Erythroblast (primary cell): ENCODE measurements at regions not wholly inside any gene's neighbourhood (a gene's known extent, or its start where the extent isn't known, plus 50 kb on each side); places are given as distances from the start of the nearest gene placed in this dataset.

ENCODE experiments used
- GATA1 ChIP-seq: IDR thresholded peaks from 2 replicates; pipeline ENCODE4 v1.6.1; 2011; ENCODE audit warnings: low read depth, mild to moderate bottlenecking, control low read depth, low read length, moderate library complexity
- POLR2A ChIP-seq: IDR thresholded peaks from 2 replicates; pipeline ENCODE4 v1.6.1; 2011; ENCODE audit warnings: mild to moderate bottlenecking, low read length

DNA sequence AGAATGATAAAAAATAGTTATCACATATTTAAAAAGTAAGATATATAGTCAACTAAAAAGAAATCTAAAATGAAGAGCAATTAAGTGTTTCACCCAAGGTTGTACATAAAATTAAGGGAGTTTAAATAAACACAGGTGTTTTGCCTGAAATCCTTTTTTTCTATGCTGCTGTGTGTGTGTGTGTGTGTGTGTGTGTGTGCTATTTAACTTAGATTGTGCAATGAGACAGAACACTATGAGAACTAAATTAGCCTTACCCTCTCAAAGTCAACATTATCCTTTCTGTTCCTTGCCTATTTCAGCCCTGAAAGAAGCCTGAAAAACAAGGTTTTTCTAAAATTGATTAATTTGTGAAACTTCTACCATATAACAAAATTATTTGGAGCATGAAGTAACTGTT lies 516.2 kb downstream of the ELAVL2 start:
- TF ChIP-seq POLR2A (no peak), GATA1 (no peak)
